Osteoblast (primary cell): ENCODE measurements at regions not wholly inside any gene's neighbourhood (a gene's known extent, or its start where the extent isn't known, plus 50 kb on each side); places are given as distances from the start of the nearest gene placed in this dataset.
A peak's percentile ranks its signal among the peaks of the same experiment; 100 is the strongest.

ENCODE experiments used
- DNase-seq: peaks from one replicate; pipeline ENCODE4 v3.0.0; 2011; ENCODE audit warnings: low spot score, mixed read lengths; ENCODE audit not compliant: insufficient read length; ENCODE audit errors: missing footprints
- H2AFZ ChIP-seq: 2 replicates; pipeline ENCODE4 v1.6.0; 2011; ENCODE audit warnings: mild to moderate bottlenecking, low read length
- H3K27ac ChIP-seq: 2 replicates; pipeline ENCODE4 v1.5.1; 2011; ENCODE audit warnings: mild to moderate bottlenecking, low read depth, low read length, moderate library complexity
- H3K27me3 ChIP-seq: 2 replicates; pipeline ENCODE4 v1.6.0; 2012; ENCODE audit warnings: mild to moderate bottlenecking, control low read depth, inconsistent platforms, low read length, moderate library complexity; ENCODE audit not compliant: insufficient read depth
- H3K36me3 ChIP-seq: 2 replicates; pipeline ENCODE4 v1.5.1; 2011; ENCODE audit warnings: mild to moderate bottlenecking, low read length, control low read depth, moderate library complexity; ENCODE audit not compliant: insufficient read depth
- H3K4me1 ChIP-seq: 2 replicates; pipeline ENCODE4 v1.5.1; 2011; ENCODE audit warnings: mild to moderate bottlenecking, low read length, control low read depth, moderate library complexity; ENCODE audit not compliant: insufficient read depth
- H3K4me2 ChIP-seq: 2 replicates; pipeline ENCODE4 v1.6.0; 2011; ENCODE audit warnings: mild to moderate bottlenecking, low read length; ENCODE audit not compliant: insufficient read depth
- H3K4me3 ChIP-seq: fragments of 200-600 bp; sonication (generic); 3 replicates; pipeline ENCODE4 v1.5.1; 2012; ENCODE audit warnings: mild to moderate bottlenecking, low read length, inconsistent platforms; ENCODE audit not compliant: insufficient read depth
- H3K79me2 ChIP-seq: 2 replicates; pipeline ENCODE4 v1.6.0; 2012; ENCODE audit warnings: mild to moderate bottlenecking, low read length, control low read depth, inconsistent platforms; ENCODE audit not compliant: insufficient read depth
- H3K9me3 ChIP-seq: 2 replicates; pipeline ENCODE4 v1.5.1; 2011; ENCODE audit warnings: low read depth, low read length, control low read depth
- H4K20me1 ChIP-seq: 2 replicates; pipeline ENCODE4 v1.6.0; 2012; ENCODE audit warnings: mild to moderate bottlenecking, low read length, control low read depth; ENCODE audit not compliant: insufficient read depth
- CTCF ChIP-seq: IDR thresholded peaks from 2 replicates; pipeline ENCODE4 v1.5.1; 2011; ENCODE audit warnings: mild to moderate bottlenecking, low read depth, low read length, moderate library complexity; ENCODE audit errors: extremely low read depth

GRCh38 chr3:109784285-109784684 lies 446.9 kb upstream of the DPPA4 start:
- Histone ChIP-seq H3K4me1 (no peaks in the 10 kb centered on the region), H3K4me2 (no peak overlapping the region), H3K36me3 (no peaks in the 10 kb centered on the region), H3K27me3 (no peaks in the 10 kb centered on the region), H3K9me3 (no peaks in the 10 kb centered on the region), H3K79me2 (no peaks in the 10 kb centered on the region), H3K4me3 (no peak overlapping the region), H4K20me1 (no peaks in the 10 kb centered on the region), H3K27ac (no peak overlapping the region), H2AFZ (no peak overlapping the region)
- TF ChIP-seq CTCF: no peak
- DNase-seq: no peak

DNA sequence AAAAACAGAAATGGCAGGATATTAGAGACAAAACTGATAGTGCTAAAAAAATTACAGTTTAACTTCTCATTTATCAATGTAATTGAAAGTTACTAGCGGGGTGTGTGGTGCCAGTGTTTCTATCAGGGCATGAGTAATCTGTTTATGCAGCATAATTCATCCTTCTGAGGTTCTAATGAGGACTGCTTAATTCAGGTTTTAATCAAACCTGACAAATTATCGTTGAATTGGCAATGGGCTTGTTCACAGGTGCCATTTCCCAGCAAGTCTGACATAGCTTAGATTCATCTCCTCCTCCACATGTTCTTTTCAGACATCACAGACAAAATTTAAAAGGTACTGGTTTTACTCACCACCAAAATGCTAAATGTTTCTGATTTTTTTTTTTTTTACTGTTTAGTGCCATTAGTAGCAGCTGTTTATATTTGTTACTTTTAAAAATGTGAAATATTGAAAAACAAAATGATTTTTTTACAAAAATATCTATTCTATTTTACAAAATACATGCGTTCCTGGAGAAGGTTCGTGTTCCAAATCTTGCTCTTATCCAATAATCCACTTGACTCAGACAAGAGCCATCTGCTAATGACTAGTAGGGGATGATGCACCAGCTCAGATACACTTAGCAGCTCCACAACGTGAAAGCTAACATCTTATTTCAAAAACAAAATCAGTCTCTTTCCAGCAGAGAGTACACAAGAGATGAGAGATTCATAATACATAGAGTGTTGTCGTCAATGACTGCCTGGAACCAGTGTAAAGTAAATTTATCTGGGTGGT lies 447.7 kb upstream of the DPPA4 start:
- TF ChIP-seq CTCF: no peak
- Histone ChIP-seq H3K79me2 (no peaks in the 10 kb centered on the region), H3K4me1 (no peaks in the 10 kb centered on the region), H3K27ac (no peak overlapping the region), H3K9me3 (no peaks in the 10 kb centered on the region), H3K36me3 (no peaks in the 10 kb centered on the region), H2AFZ (no peak overlapping the region), H3K4me3 (no peak overlapping the region), H3K4me2 (no peak overlapping the region), H3K27me3 (no peaks in the 10 kb centered on the region), H4K20me1 (no peaks in the 10 kb centered on the region)
- DNase-seq: no peak

- no peaks in the 10 kb centered on the region for H3K79me2 ChIP-seq
- H4K20me1 ChIP-seq: no peaks in the 10 kb centered on the region
- no peaks in the 10 kb centered on the region for H3K4me1 ChIP-seq
- H3K27ac ChIP-seq: no peak overlapping the region
- no peak overlapping the region for H3K4me3 ChIP-seq
- H3K27me3 ChIP-seq: no peaks in the 10 kb centered on the region
- TF ChIP-seq CTCF: peak; percentile 19
- H3K36me3 ChIP-seq: no peaks in the 10 kb centered on the region
- H3K4me2 ChIP-seq: no peak overlapping the region
- no peak overlapping the region for H2AFZ ChIP-seq
- H3K9me3 ChIP-seq: no peaks in the 10 kb centered on the region
- DNase-seq: no peak
Measured at GRCh38 chr3:109803274-109803673, 465.9 kb upstream of the DPPA4 start.

GRCh38 chr3:109804697-109805096 lies 467.4 kb upstream of the DPPA4 start:
- Histone ChIP-seq H3K27me3 (no peaks in the 10 kb centered on the region), H3K4me3 (no peak overlapping the region), H3K4me1 (no peaks in the 10 kb centered on the region), H3K36me3 (no peaks in the 10 kb centered on the region), H3K79me2 (no peaks in the 10 kb centered on the region), H3K9me3 (no peaks in the 10 kb centered on the region), H2AFZ (no peak overlapping the region), H3K27ac (no peak overlapping the region), H3K4me2 (no peak overlapping the region), H4K20me1 (no peaks in the 10 kb centered on the region)
- no peak for DNase-seq
- no peak for TF ChIP-seq CTCF
